SK-N-SH (cell line): ENCODE measurements at regions not wholly inside any gene's neighbourhood (a gene's known extent, or its start where the extent isn't known, plus 50 kb on each side); places are given as distances from the start of the nearest gene placed in this dataset.

Experiments used
- CHD2 ChIP-seq: fragments of 150-350 bp; IDR thresholded peaks from 2 replicates; pipeline ENCODE4 v1.6.1; 2018; ENCODE audit warnings: low read length; ENCODE audit not compliant: partially characterized antibody
- EP300 ChIP-seq, 2 experiments: IDR thresholded peaks; 2 replicates each; pipeline versions ENCODE4 v1.4.0 to v1.6.1; 2012; ENCODE audit warnings: borderline replicate concordance in 1 of 2, low read depth in 1 of 2, low read length in 1 of 2
- EZH2phosphoT487 ChIP-seq: fragments of 200-600 bp; sonication (generic); IDR thresholded peaks from 2 replicates; pipeline ENCODE4 v1.6.1; 2017; ENCODE audit warnings: low read depth, mixed run types, mild to moderate bottlenecking, antibody characterized with exemption, moderate library complexity, borderline replicate concordance
- MEF2A ChIP-seq: IDR thresholded peaks from 2 replicates; pipeline ENCODE4 v1.4.0; 2012; ENCODE audit warnings: low read depth, borderline replicate concordance
- MXI1 ChIP-seq: IDR thresholded peaks from 2 replicates; pipeline ENCODE4 v1.6.1; 2012; ENCODE audit warnings: mild to moderate bottlenecking, low read depth, low read length, improper control_type of control experiment
- NRF1 ChIP-seq: IDR thresholded peaks from 2 replicates; pipeline ENCODE4 v1.6.1; 2012; ENCODE audit warnings: low read depth, mild to moderate bottlenecking, low read length
- POLR2AphosphoS5 ChIP-seq: IDR thresholded peaks from 2 replicates; pipeline ENCODE4 v1.6.1; 2012; ENCODE audit warnings: low read depth, low read length
- YY1 ChIP-seq: IDR thresholded peaks from 2 replicates; pipeline ENCODE4 v1.4.0; 2012; ENCODE audit warnings: low read depth, mild to moderate bottlenecking
- TF ChIP-seq, protein P1 (sequence below): IDR thresholded peaks from 2 replicates; pipeline ENCODE4 v1.4.0; 2012; ENCODE audit warnings: low read depth
- TF ChIP-seq, protein P2 (sequence below): IDR thresholded peaks from 2 replicates; pipeline ENCODE4 v1.6.1; 2012; ENCODE audit warnings: mild to moderate bottlenecking, low read depth, low read length, moderate library complexity
- TF ChIP-seq, protein P3 (sequence below): fragments of 200-600 bp; sonication (generic); IDR thresholded peaks from 2 replicates; pipeline ENCODE4 v1.6.1; 2017; ENCODE audit warnings: antibody characterized with exemption, mild to moderate bottlenecking, moderate library complexity
- TF ChIP-seq, protein P4 (sequence below): IDR thresholded peaks from 2 replicates; pipeline ENCODE4 v1.4.0; 2012; ENCODE audit warnings: low read depth, borderline replicate concordance

DNA sequence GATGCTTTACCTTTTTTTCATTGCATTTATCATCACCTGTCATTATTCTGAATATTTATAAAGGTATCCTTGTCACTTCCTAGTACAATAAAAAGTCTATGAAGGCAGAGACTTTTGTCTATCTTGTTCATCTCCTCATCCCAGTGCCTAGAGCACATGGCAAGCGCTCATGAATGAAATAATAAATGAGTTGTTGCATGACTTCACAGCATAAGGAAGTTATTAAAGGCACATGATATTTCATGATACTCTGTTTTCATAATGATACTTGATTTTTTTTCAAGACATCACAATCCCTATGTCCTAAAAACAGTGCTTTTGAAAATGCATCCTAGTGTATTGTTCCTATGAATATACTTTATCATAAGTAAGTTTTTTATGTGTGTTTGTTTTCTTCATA is 310.6 kb upstream of the RSPO3 start:
- TF ChIP-seq POLR2AphosphoS5: no peak
- TF ChIP-seq YY1: no peak
- TF ChIP-seq, protein P1, sequence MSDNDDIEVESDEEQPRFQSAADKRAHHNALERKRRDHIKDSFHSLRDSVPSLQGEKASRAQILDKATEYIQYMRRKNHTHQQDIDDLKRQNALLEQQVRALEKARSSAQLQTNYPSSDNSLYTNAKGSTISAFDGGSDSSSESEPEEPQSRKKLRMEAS: no peak
- TF ChIP-seq, protein P2, sequence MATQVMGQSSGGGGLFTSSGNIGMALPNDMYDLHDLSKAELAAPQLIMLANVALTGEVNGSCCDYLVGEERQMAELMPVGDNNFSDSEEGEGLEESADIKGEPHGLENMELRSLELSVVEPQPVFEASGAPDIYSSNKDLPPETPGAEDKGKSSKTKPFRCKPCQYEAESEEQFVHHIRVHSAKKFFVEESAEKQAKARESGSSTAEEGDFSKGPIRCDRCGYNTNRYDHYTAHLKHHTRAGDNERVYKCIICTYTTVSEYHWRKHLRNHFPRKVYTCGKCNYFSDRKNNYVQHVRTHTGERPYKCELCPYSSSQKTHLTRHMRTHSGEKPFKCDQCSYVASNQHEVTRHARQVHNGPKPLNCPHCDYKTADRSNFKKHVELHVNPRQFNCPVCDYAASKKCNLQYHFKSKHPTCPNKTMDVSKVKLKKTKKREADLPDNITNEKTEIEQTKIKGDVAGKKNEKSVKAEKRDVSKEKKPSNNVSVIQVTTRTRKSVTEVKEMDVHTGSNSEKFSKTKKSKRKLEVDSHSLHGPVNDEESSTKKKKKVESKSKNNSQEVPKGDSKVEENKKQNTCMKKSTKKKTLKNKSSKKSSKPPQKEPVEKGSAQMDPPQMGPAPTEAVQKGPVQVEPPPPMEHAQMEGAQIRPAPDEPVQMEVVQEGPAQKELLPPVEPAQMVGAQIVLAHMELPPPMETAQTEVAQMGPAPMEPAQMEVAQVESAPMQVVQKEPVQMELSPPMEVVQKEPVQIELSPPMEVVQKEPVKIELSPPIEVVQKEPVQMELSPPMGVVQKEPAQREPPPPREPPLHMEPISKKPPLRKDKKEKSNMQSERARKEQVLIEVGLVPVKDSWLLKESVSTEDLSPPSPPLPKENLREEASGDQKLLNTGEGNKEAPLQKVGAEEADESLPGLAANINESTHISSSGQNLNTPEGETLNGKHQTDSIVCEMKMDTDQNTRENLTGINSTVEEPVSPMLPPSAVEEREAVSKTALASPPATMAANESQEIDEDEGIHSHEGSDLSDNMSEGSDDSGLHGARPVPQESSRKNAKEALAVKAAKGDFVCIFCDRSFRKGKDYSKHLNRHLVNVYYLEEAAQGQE: no peak
- TF ChIP-seq, protein P3, sequence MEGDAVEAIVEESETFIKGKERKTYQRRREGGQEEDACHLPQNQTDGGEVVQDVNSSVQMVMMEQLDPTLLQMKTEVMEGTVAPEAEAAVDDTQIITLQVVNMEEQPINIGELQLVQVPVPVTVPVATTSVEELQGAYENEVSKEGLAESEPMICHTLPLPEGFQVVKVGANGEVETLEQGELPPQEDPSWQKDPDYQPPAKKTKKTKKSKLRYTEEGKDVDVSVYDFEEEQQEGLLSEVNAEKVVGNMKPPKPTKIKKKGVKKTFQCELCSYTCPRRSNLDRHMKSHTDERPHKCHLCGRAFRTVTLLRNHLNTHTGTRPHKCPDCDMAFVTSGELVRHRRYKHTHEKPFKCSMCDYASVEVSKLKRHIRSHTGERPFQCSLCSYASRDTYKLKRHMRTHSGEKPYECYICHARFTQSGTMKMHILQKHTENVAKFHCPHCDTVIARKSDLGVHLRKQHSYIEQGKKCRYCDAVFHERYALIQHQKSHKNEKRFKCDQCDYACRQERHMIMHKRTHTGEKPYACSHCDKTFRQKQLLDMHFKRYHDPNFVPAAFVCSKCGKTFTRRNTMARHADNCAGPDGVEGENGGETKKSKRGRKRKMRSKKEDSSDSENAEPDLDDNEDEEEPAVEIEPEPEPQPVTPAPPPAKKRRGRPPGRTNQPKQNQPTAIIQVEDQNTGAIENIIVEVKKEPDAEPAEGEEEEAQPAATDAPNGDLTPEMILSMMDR: no peak
- no peak for TF ChIP-seq NRF1
- no peak for TF ChIP-seq MXI1
- TF ChIP-seq, protein P4, sequence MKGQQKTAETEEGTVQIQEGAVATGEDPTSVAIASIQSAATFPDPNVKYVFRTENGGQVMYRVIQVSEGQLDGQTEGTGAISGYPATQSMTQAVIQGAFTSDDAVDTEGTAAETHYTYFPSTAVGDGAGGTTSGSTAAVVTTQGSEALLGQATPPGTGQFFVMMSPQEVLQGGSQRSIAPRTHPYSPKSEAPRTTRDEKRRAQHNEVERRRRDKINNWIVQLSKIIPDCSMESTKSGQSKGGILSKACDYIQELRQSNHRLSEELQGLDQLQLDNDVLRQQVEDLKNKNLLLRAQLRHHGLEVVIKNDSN: no peak
- no peak for TF ChIP-seq CHD2
- TF ChIP-seq EZH2phosphoT487: no peak
- no peak for TF ChIP-seq EP300 (IDR thresholded peaks at IDR 0.05; ENCODE audit: borderline replicate concordance in 1 of 2, low read depth in 1 of 2, low read length in 1 of 2)
- TF ChIP-seq MEF2A: no peak
